IgD-negative memory B cell (primary cell): ENCODE measurements at regions not wholly inside any gene's neighbourhood (a gene's known extent, or its start where the extent isn't known, plus 50 kb on each side); places are given as distances from the start of the nearest gene placed in this dataset.
"Not testable (repeated sequence)": the region's sequence is repeated elsewhere in the genome, so short reads cannot be mapped to it uniquely, and the experiment has no call there.

Experiments
- H3K27ac Mint-ChIP-seq, 3 donors: one replicate each; pipeline ENCODE4 v1.8.0; 2020 to 2022; ENCODE audit warnings: mild to moderate bottlenecking in 3 of 3, mixed read lengths in 3 of 3, moderate library complexity in 1 of 3
- H3K27me3 Mint-ChIP-seq: one replicate; pipeline ENCODE4 v1.8.0; 2021; ENCODE audit warnings: mixed read lengths
- H3K36me3 Mint-ChIP-seq: one replicate; pipeline ENCODE4 v1.8.0; 2020; ENCODE audit warnings: mild to moderate bottlenecking, mixed read lengths
- H3K4me1 Mint-ChIP-seq, 3 donors: one replicate each; pipeline ENCODE4 v1.8.0; 2020 to 2022; ENCODE audit warnings: mixed read lengths in 3 of 3, mild to moderate bottlenecking in 1 of 3
- H3K4me3 Mint-ChIP-seq, 4 donors: one replicate each; pipeline ENCODE4 v1.8.0; 2020 to 2022; ENCODE audit warnings: mild to moderate bottlenecking in 4 of 4, mixed read lengths in 4 of 4, moderate library complexity in 3 of 4
- H3K9me3 Mint-ChIP-seq, 3 donors: one replicate each; pipeline ENCODE4 v1.8.0; 2020 to 2021; ENCODE audit warnings: mixed read lengths in 3 of 3, mild to moderate bottlenecking in 1 of 3

DNA sequence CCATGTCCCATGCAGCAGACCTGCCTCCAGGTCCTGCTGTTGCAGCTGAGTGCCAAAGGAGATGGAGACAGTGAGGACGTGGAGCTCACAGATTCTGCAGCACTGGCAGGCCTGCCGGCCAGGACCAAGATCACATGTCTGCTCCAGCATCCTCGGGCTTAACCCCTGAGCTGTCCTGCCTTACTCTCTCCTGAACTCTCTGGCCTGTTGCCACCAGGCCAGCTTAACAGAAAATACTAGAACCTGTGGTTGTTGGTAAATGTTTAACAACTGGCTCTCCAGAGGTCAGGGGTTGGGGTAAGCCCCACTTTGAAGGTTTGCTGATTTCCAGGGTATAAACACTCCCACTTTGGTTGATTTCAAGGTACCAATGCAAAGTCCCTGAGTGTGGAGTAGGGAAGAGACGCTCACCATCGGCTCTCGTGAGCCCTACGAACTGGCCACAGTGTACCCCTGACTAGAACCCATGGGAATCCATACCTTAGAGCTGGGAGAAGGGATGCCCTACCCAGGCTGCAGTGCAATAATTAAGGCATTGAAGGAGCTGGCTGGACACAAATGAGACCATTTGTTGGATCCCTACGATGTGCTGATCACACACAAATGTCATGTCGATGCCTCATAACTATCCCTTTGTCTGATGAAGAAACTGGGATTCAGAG lies 147.9 kb downstream of the OR4M2 start:
- Mint-ChIP-seq H3K36me3 (peaks cover 2% of the 10 kb centered on the region), H3K4me1 (peaks cover 0 to 2% (median 0%) of the 10 kb centered on the region in 3 donors), H3K9me3 (no peaks in the 10 kb centered on the region), H3K4me3 (no peak overlapping the region), H3K27me3 (peaks cover 11% of the 10 kb centered on the region), H3K27ac (no peak overlapping the region)

- H3K27ac Mint-ChIP-seq, result no peak overlapping the region
- peaks cover 0 to 4% (median 0%) of the 10 kb centered on the region in 3 donors for H3K9me3 Mint-ChIP-seq
- H3K4me1 Mint-ChIP-seq, result no peaks in the 10 kb centered on the region
- H3K4me3 Mint-ChIP-seq, result no peak overlapping the region
- H3K36me3 Mint-ChIP-seq, result peaks cover 2% of the 10 kb centered on the region
- H3K27me3 Mint-ChIP-seq, result peaks cover 11% of the 10 kb centered on the region
These were observed 149.9 kb downstream of the OR4M2 start for GRCh38 chr15:22229990-22230819.

DNA sequence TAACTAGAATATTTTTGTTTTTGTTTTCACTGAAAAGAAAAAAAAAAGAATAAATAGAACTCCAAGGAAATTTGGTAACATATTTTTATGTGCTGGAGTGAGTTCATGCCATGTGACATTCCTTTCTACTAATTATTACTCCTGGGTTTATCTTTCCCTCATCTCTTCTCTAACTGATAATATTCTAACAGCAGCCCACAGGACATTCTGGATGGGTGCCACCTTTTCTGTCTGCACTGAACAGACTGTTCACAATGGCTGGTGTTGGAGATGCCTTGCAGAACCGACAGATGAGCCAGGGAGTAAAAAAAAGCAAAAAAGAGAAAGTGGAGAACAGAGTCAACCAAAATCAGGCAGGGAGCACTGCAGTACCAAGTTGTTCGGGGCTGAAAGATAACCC lies 151.3 kb downstream of the OR4M2 start:
- Mint-ChIP-seq H3K4me3 (no peak overlapping the region), H3K4me1 (no peaks in the 10 kb centered on the region), H3K27me3 (peaks cover 11% of the 10 kb centered on the region), H3K27ac (no peak overlapping the region), H3K36me3 (peaks cover 2% of the 10 kb centered on the region), H3K9me3 (peaks cover 0 to 4% (median 2%) of the 10 kb centered on the region in 3 donors)

- no peak overlapping the region for H3K4me3 Mint-ChIP-seq
- H3K9me3 Mint-ChIP-seq, result peaks cover 0 to 5% (median 2%) of the 10 kb centered on the region in 3 donors
- no peak overlapping the region for H3K27ac Mint-ChIP-seq
- peaks cover 8% of the 10 kb centered on the region for H3K27me3 Mint-ChIP-seq
- H3K4me1 Mint-ChIP-seq, result no peaks in the 10 kb centered on the region
- H3K36me3 Mint-ChIP-seq, result peaks cover 2% of the 10 kb centered on the region
These were observed 152.3 kb downstream of the OR4M2 start for GRCh38 chr15:22232675-22233074.

- not testable (repeated sequence) for H3K4me1 Mint-ChIP-seq, H3K36me3 Mint-ChIP-seq, H3K27ac Mint-ChIP-seq, H3K4me3 Mint-ChIP-seq, H3K9me3 Mint-ChIP-seq, H3K27me3 Mint-ChIP-seq
These were observed 155.1 kb downstream of the OR4M2 start for GRCh38 chr15:22235261-22235930.

GRCh38 chr15:22236469-22236868 lies 156.1 kb downstream of the OR4M2 start:
- Mint-ChIP-seq H3K27ac (no peak overlapping the region), H3K4me3 (no peak overlapping the region)

GRCh38 chr15:22237891-22238275 lies 157.6 kb downstream of the OR4M2 start:
- no peak overlapping the region for H3K27ac Mint-ChIP-seq
- H3K4me3 Mint-ChIP-seq, result no peak overlapping the region

More at GRCh38 chr15:22236469-22236868, 156.1 kb downstream of the OR4M2 start:
- Mint-ChIP-seq H3K9me3 (peaks cover 0 to 5% (median 2%) of the 10 kb centered on the region in 3 donors), H3K27me3 (no peaks in the 10 kb centered on the region), H3K4me1 (no peaks in the 10 kb centered on the region), H3K36me3 (no peaks in the 10 kb centered on the region)

DNA sequence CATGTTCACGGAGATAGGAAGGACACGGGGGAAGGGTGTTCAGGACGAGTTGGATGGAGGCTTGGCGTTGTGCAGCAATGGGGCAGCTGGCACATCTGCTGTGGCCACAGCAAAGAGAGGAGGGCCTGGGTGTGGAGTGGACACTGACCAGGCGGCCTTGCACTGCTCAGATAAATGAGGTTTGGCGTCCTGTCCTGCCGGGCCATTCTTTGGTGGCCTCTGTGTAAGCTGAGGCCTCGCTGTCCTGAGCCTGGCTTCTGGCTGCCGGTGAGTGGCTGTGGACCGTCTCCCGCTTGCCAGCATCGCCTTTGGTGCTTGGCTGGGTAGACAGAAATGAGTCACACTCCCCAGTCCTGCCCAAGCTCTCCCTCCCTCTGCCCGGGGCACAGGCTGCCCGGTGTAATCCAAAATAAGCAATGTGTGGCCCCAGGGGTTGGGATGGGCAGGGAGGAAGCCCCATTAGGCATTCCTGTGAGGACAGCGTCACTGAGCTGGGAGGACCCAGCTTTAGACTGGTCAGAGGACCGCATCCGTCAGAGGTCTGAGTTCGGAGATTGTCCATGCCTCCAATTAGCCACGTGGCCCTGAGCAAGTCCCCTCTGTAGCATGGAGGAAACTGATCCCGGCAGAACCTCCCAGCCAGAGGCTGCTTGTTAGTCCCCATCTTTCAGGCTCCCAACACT lies 158.1 kb downstream of the OR4M2 start:
- peak overlapping the region in 1 of 3 donors; percentile 80 for H3K27ac Mint-ChIP-seq
- H3K4me1 Mint-ChIP-seq, H3K4me3 Mint-ChIP-seq, H3K27me3 Mint-ChIP-seq, H3K36me3 Mint-ChIP-seq, H3K9me3 Mint-ChIP-seq: not testable (repeated sequence)

More at GRCh38 chr15:22237891-22238275, 157.6 kb downstream of the OR4M2 start:
- no peaks in the 10 kb centered on the region for H3K4me1 Mint-ChIP-seq
- peaks cover 0 to 5% (median 2%) of the 10 kb centered on the region in 3 donors for H3K9me3 Mint-ChIP-seq
- no peaks in the 10 kb centered on the region for H3K27me3 Mint-ChIP-seq
- H3K36me3 Mint-ChIP-seq, result no peaks in the 10 kb centered on the region

GRCh38 chr15:22238959-22239805 lies 158.9 kb downstream of the OR4M2 start:
- not testable (repeated sequence) for H3K36me3 Mint-ChIP-seq, H3K27me3 Mint-ChIP-seq, H3K9me3 Mint-ChIP-seq, H3K4me3 Mint-ChIP-seq, H3K4me1 Mint-ChIP-seq
- peak overlapping the region in 1 of 3 donors; percentile 80 for H3K27ac Mint-ChIP-seq

DNA sequence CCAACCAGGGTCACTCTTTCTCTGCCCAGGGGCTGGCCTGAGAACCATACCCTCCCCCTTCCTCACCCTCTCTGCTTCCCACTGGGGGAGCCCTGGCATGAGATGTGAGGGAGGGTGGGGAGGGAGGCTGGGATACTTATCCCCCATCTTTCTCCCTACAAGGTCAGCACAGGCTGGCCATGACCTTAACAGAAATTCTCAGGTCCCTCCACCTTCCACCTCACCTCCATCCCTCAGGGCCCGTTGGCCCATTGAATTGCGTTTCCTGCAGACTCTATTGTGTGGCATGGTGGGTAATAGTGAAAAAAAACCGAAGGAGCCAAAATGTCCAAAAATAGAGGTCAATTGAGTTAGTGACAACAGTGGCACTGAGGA lies 159.5 kb downstream of the OR4M2 start:
- Mint-ChIP-seq H3K27me3 (no peaks in the 10 kb centered on the region), H3K9me3 (peaks cover 0 to 5% (median 3%) of the 10 kb centered on the region in 3 donors)

DNA sequence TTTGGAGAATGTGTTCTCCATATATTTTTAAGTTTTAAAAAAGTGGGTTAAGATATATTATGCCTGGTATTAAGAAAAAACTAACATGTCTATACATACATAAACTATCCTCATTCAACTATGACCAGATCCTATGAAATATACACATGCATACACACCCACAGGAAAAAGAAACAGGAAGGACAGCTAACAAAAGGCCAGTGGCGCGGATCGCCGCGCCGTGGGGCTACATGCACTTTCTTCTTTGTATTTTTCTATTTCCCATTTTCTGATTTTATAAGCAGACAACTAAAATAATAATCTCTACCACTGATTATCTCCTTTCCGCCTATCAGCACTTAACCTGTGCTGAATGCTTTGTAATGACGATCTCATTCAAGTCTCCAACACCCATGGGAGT lies 160.1 kb downstream of the OR4M2 start:
- H3K4me3 Mint-ChIP-seq, result no peak overlapping the region
- H3K4me1 Mint-ChIP-seq, result no peaks in the 10 kb centered on the region
- peaks cover 0 to 5% (median 2%) of the 10 kb centered on the region in 3 donors for H3K9me3 Mint-ChIP-seq
- H3K27ac Mint-ChIP-seq, result no peak overlapping the region
- H3K27me3 Mint-ChIP-seq, result peaks cover 2% of the 10 kb centered on the region
- H3K36me3 Mint-ChIP-seq, result no peaks in the 10 kb centered on the region

More for the DNA sequence above, 159.5 kb downstream of the OR4M2 start:
- no peaks in the 10 kb centered on the region for H3K36me3 Mint-ChIP-seq
- H3K4me3 Mint-ChIP-seq, result no peak overlapping the region
- no peaks in the 10 kb centered on the region for H3K4me1 Mint-ChIP-seq
- no peak overlapping the region for H3K27ac Mint-ChIP-seq

- no peaks in the 10 kb centered on the region for H3K4me1 Mint-ChIP-seq
- H3K27ac Mint-ChIP-seq, result no peak overlapping the region
- H3K36me3 Mint-ChIP-seq, result no peaks in the 10 kb centered on the region
- H3K27me3 Mint-ChIP-seq, result peaks cover 2% of the 10 kb centered on the region
- H3K4me3 Mint-ChIP-seq, result no peak overlapping the region
- H3K9me3 Mint-ChIP-seq, result peaks cover under 1 to 5% (median 2%) of the 10 kb centered on the region in 3 donors
These were observed 160.7 kb downstream of the OR4M2 start for GRCh38 chr15:22240986-22241385.

GRCh38 chr15:22241451-22241850 lies 161.1 kb downstream of the OR4M2 start:
- no peak overlapping the region for H3K27ac Mint-ChIP-seq
- H3K4me3 Mint-ChIP-seq, result no peak overlapping the region
- H3K9me3 Mint-ChIP-seq, result peaks cover 2 to 5% (median 4%) of the 10 kb centered on the region in 3 donors
- H3K4me1 Mint-ChIP-seq, result no peaks in the 10 kb centered on the region
- peaks cover 2% of the 10 kb centered on the region for H3K27me3 Mint-ChIP-seq
- H3K36me3 Mint-ChIP-seq, result no peaks in the 10 kb centered on the region

DNA sequence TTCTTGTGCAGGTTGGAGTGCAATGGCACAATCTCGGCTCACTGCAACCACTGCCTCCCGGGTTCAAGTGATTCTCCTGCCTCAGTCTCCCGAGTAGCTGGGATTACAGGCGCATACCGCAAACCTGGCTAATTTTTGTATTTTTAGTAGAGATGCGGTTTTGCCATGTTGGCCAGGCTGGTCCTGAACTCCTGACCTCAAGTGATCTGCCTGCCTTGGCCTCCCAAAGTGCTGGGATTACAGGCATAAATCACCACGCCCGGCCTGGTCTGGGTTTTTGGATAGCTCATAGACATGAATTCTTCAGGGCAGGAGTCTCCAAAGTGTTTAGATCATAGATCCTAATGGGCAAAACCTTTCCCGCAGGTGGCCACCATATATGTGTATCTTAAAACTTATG lies 162.0 kb downstream of the OR4M2 start:
- not testable (repeated sequence) for H3K4me1 Mint-ChIP-seq, H3K36me3 Mint-ChIP-seq, H3K4me3 Mint-ChIP-seq, H3K9me3 Mint-ChIP-seq, H3K27ac Mint-ChIP-seq, H3K27me3 Mint-ChIP-seq
